ENCODE measurements at regions not wholly inside any gene's neighbourhood (a gene's known extent, or its start where the extent isn't known, plus 50 kb on each side); places are given as distances from the start of the nearest gene placed in this dataset.

DNA sequence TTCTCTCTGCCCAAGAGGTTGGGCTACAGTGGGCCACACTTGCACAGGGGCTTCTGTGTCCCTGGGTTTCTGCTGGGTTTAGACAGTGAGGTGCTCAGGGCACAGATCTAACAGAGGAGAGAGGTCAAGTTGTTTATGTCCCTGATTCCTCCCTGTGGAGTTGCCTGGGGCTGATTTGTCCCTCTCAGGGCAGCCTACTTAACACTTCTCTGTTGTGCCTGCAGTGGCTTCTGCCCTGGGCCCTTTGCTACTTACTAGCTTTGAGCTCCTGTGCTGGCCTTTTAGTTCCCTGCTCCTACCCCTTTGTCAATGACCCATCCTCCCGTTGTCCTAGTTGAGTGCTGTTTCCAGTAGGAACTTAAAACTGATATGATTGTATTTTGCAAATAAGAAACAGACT, 114.0 kb upstream of the RGMA start:
- no peaks in the 10 kb centered on the region for H3K9me2 ChIP-seq (ENCODE audit: insufficient read depth)
- no TSS peak for BruUV-seq (replicated peaks)
- no peak overlapping the region for H2AFZ ChIP-seq (ENCODE audit: low read depth, low read length, poor library complexity, severe bottlenecking)
- intact Hi-C loops (cut with micrococcal nuclease), result no loop called here
- H4K20me1 ChIP-seq (ENCODE audit: insufficient read depth), result no peaks in the 10 kb centered on the region
- TF ChIP-seq YY1 (IDR thresholded peaks at IDR 0.05; ENCODE audit: extremely low read depth, insufficient replicate concordance, low read depth, low read length), result no peak
- TF ChIP-seq, protein P1, sequence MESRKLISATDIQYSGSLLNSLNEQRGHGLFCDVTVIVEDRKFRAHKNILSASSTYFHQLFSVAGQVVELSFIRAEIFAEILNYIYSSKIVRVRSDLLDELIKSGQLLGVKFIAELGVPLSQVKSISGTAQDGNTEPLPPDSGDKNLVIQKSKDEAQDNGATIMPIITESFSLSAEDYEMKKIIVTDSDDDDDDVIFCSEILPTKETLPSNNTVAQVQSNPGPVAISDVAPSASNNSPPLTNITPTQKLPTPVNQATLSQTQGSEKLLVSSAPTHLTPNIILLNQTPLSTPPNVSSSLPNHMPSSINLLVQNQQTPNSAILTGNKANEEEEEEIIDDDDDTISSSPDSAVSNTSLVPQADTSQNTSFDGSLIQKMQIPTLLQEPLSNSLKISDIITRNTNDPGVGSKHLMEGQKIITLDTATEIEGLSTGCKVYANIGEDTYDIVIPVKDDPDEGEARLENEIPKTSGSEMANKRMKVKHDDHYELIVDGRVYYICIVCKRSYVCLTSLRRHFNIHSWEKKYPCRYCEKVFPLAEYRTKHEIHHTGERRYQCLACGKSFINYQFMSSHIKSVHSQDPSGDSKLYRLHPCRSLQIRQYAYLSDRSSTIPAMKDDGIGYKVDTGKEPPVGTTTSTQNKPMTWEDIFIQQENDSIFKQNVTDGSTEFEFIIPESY (IDR thresholded peaks at IDR 0.05; ENCODE audit: extremely low read depth, insufficient replicate concordance, low read length), result no peak
- no peak for TF ChIP-seq CBX3 (IDR thresholded peaks at IDR 0.05; ENCODE audit: low read depth)
- TF ChIP-seq TCF7L2 (IDR thresholded peaks at IDR 0.05; ENCODE audit: borderline replicate concordance, extremely low read depth, insufficient read depth, insufficient read length), result no peak
- TF ChIP-seq POLR2AphosphoS5 (IDR thresholded peaks at IDR 0.05; ENCODE audit: low read depth, low read length), result no peak
- TF ChIP-seq SP1 (IDR thresholded peaks at IDR 0.05; ENCODE audit: low read depth), result no peak
- no peak for TF ChIP-seq CEBPB (IDR thresholded peaks at IDR 0.05; ENCODE audit: low read depth)
- TF ChIP-seq, protein P2, sequence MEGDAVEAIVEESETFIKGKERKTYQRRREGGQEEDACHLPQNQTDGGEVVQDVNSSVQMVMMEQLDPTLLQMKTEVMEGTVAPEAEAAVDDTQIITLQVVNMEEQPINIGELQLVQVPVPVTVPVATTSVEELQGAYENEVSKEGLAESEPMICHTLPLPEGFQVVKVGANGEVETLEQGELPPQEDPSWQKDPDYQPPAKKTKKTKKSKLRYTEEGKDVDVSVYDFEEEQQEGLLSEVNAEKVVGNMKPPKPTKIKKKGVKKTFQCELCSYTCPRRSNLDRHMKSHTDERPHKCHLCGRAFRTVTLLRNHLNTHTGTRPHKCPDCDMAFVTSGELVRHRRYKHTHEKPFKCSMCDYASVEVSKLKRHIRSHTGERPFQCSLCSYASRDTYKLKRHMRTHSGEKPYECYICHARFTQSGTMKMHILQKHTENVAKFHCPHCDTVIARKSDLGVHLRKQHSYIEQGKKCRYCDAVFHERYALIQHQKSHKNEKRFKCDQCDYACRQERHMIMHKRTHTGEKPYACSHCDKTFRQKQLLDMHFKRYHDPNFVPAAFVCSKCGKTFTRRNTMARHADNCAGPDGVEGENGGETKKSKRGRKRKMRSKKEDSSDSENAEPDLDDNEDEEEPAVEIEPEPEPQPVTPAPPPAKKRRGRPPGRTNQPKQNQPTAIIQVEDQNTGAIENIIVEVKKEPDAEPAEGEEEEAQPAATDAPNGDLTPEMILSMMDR (IDR thresholded peaks at IDR 0.05 in 2 of 3, conservative IDR thresholded peaks at IDR 0.05 in 1 of 3; ENCODE audit: borderline replicate concordance in 1 of 3, insufficient read depth in 1 of 3, low read depth in 2 of 3, low read length in 2 of 3), result no peak
- no peak for TF ChIP-seq ELF1 (IDR thresholded peaks at IDR 0.05; ENCODE audit: borderline replicate concordance, low read depth)
- no peak for TF ChIP-seq ZFX (IDR thresholded peaks at IDR 0.05)
- ChIA-PET POLR2A (no interaction called here), RAD21 (ENCODE audit: low non-redundant PET in 1 of 2, low total read pairs in 2 of 2, uncharacterized antibody in 2 of 2, unreplicated experiment in 2 of 2) (no interaction called here), CTCF (no interaction called here)
- H3K79me2 ChIP-seq (ENCODE audit: insufficient read depth, low read length), result no peaks in the 10 kb centered on the region
- H3K4me1 ChIP-seq (ENCODE audit: control insufficient read depth in 1 of 2, insufficient read depth in 2 of 2, low read length in 2 of 2), result no peaks in the 10 kb centered on the region
- no peaks in the 10 kb centered on the region for H3K9me3 ChIP-seq (ENCODE audit: control insufficient read depth in 1 of 2, insufficient read depth in 1 of 2, low read depth in 1 of 2, low read length in 2 of 2)
- ATAC-seq, result no peak
- no peaks in the 10 kb centered on the region for H3K36me3 ChIP-seq (ENCODE audit: control insufficient read depth in 1 of 2, insufficient read depth in 2 of 2, low read length in 2 of 2)
- peaks cover 55% of the 10 kb centered on the region for H3K27me3 ChIP-seq (ENCODE audit: insufficient read depth, low read length)
- H3K4me2 ChIP-seq (ENCODE audit: low read length), result no peak overlapping the region
- H3K4me3 ChIP-seq (replicated peaks in 1 of 2; ENCODE audit: low read depth in 1 of 2, low read length in 2 of 2), result no peak overlapping the region
- no peak for DNase-seq (ENCODE audit: low read depth, low spot score)
- no peak overlapping the region for H3K9ac ChIP-seq (ENCODE audit: low read length)
- no peak overlapping the region for H3K27ac ChIP-seq (ENCODE audit: low read depth, low read length)
